CD4-positive, alpha-beta T cell treated with Interferon gamma for 1 hour (primary cell): ENCODE measurements at regions not wholly inside any gene's neighbourhood (a gene's known extent, or its start where the extent isn't known, plus 50 kb on each side); places are given as distances from the start of the nearest gene placed in this dataset.

Experiments used
- DNase-seq: peaks from one replicate; pipeline ENCODE4 v3.0.0-alpha.2; 2020

GRCh38 chr15:93474728-93475127 lies 385.7 kb upstream of the RGMA start:
- no peak for DNase-seq

DNA sequence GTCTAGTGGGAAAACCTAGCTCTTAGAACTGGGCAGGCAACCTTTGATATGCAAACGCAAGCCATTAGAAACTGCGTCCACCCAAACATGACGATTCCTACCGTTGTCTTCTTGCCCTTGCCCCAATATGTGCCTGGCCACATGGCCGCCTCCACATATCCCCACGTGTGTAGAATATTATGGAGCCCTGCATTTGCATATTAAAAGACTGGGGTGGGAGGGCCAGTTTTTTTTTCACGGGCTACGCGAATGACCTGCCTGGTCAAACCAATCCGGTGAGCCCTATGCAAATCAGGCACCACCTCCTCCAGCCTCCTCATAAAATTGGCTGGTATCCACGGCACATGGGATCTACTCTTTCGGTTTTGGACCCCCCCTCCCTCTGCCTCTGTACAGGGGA lies 381.0 kb upstream of the RGMA start:
- DNase-seq: no peak

DNA sequence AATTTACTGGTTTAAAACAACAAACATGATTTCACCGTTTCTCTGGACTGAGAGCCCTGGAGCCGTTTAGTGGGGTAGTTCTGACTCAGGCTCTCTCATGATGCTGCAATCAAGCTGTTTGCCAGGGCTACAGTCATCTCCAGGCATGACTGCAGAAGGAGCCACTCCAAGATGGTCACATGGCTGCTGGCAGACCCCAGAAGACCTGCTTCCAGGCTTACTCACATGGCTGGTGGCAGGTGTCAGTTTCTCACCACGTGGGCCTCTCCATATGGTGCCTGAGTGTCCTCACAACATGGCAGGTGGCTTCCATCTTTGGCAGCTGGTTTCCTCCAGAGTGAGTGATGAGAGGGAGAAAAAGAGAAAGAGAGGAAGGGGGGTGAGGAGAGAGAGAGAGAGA lies 378.3 kb upstream of the RGMA start:
- no peak for DNase-seq

DNA sequence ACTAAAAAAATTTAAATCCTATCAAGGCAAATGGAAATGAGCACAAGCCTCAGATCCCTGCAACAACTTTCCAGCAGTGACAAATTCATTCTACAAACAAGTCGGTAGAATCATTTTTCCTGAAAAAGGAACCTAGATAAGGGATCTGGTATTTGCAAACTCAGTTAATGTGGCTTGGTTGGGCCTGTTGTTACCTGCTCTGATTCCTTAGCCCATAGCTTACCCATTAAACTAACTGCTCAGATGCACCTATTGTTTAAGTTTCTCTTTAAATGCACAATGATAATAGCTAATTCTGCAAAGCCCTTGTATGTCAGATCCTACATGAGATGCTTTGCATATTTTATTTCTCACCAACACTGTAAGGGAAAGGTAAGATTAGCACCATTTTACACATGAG lies 377.4 kb upstream of the RGMA start:
- DNase-seq: no peak

DNA sequence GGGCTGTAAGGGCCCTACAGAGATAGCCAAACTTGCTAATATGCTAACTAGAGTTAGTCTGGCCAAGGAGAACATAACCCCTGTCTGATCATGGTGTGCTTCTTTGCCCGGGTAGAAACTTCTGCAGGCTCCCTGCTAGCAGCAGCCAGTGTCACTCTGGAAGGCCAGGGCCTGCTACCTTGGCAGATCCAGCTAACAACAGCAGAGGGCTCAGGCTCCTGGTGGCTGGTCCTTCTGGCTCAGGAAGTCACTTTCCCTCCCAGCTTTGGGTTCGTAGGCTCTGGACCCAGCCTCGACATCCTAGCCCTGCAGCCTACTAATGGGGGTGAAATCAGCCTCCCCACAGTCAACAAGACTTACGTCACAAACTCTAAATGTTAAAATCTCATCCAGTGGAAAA lies 373.7 kb upstream of the RGMA start:
- no peak for DNase-seq

DNA sequence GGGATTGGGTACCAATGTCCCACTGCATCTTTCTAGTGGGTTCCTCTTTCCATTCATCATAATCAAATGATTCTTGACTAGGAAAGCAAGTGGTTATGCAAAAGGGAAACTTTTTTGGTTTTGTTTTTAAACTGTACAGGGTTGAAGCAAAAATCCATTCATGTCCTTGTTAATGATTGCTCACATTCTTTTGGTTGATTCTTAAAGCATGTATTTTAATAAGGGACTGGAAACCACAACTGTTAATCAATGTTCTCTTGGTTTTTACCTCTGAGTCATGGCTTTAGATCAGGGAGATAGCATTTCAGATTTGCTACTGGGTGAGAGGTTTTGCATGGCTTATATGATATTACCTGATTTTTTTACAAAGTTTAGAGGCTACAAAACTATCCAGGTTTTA lies 371.7 kb upstream of the RGMA start:
- DNase-seq: no peak

GRCh38 chr15:93459396-93459795 lies 370.4 kb upstream of the RGMA start:
- DNase-seq: no peak

DNA sequence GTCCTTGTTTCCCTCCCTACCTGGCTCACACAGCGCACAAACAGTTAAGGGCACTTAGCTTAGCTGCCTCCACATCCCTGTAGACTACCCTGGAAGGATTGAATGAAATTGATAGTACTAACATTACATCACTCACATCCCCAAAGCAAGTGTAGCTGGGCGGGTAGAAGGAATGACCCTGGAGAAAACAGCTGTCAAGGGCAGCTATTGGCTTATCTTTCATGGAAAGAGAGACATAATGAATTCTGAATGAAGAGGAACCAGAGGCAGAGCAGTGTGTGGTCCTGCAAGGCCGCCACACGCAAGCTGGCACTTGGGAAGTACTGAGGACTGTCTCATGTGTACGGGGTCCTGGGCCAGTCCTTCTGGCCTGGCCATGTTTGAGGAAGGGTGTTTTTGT lies 369.6 kb upstream of the RGMA start:
- no peak for DNase-seq

DNA sequence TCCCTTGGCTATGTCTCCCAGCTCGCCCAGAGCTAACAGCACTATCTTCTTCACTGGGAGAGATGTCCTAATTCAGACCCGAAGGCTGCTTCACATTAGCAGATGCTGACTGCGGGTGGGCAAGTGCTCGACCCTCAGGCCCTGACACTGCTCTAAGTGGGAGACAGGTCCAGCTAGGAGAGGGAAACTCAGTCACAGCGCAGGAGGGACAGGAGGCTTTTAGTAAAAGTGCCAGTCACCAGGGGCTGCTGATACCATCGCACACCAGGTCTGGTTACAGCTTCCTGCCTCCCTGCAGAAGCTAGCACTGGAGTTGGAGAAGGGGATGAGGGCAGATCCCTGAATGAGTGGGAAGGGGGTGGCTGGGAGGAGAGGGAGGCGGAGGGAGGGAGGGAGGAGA lies 365.8 kb upstream of the RGMA start:
- no peak for DNase-seq

GRCh38 chr15:93452537-93453211 lies 363.7 kb upstream of the RGMA start:
- DNase-seq: no peak

GRCh38 chr15:93451822-93452221 lies 362.8 kb upstream of the RGMA start:
- no peak for DNase-seq

- no peak for DNase-seq
Observed at GRCh38 chr15:93451265-93451664, 362.3 kb upstream of the RGMA start.

GRCh38 chr15:93449798-93450197 lies 360.8 kb upstream of the RGMA start:
- DNase-seq: no peak

GRCh38 chr15:93438310-93438709 lies 349.3 kb upstream of the RGMA start:
- DNase-seq: no peak

GRCh38 chr15:93432474-93432873 lies 343.5 kb upstream of the RGMA start:
- DNase-seq: no peak

- DNase-seq: no peak
Observed at GRCh38 chr15:93428807-93429351, 339.9 kb upstream of the RGMA start.

DNA sequence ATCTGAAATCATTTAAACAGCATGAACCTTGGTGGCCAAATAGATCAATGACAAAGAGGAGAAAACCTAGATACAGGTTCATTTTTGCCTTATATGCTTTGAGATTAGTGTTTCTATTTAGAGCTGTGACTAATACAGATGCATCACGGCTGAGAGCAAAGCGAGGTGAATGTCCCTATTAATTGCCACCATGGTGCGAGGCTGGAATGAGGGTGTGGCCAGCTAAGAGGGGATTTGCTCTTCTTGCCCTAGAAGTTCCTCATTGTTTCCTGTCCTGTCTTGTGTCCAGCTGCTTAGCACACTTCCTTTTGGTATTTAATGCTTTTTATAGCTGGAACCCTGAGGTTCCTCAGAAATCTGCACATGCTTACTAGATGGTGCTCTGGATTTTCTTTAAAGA lies 339.1 kb upstream of the RGMA start:
- no peak for DNase-seq

DNA sequence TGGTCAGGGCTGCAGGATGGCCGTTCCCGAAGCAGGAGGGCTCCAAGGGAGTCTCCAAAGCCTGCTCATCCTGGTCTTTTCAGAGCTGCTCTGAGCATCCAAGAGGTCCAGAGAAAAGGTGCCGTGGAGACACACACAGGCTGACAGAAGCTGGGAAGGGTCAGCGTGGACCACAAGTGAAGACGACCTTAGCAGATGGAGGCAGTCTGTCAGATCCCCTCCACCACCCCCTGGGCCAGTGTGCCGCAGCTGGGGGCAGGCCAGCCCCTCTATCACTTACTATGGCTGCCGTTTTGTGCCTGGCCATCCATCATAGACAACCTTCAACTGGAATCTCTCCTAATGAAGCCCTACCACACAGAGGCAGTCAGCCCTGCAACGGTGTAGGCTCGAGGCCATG lies 335.1 kb upstream of the RGMA start:
- no peak for DNase-seq

- DNase-seq: no peak
Observed at GRCh38 chr15:93422476-93422875, 333.5 kb upstream of the RGMA start.

DNA sequence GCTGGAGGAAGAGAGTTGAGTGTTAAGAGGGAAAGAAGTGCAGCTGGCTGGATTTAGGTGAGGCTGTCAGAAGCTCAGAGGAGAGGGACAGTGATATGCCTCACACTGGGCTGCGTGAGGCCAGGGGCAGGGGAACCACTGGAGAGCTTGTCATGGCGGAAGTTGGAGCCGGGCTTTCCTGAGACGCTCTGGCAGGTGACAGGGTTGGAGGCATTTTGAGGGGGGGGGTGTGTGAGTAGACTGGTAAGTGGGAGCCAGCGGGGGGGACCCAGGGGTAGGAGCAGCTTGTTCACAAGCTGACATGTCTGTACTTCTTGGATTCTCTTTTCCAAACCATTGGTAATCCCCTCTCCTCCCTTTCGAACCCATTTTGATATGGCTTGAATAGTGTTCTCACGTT lies 331.5 kb upstream of the RGMA start:
- no peak for DNase-seq

- no peak for DNase-seq
Observed at GRCh38 chr15:93420050-93420452, 331.0 kb upstream of the RGMA start.

DNA sequence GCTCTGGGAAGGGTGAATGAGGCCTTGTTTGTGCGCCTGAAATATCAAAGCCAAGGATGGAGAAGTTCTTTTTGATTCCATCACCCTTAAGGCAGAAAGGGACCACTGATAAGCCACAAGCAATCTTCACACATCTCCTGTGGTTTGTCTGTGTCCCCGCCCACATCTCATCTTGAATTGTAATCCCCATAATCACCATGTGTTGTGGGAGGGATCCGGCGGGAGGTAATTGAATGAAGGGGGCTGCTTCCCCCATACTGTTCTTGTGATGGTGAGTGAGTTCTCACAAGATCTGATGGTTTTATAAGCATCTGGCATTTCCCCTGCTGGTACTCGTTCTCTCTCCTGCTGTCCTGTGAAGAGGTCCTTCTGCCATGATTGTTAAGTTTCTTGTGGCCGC lies 329.6 kb upstream of the RGMA start:
- no peak for DNase-seq

GRCh38 chr15:93417631-93418030 lies 328.6 kb upstream of the RGMA start:
- DNase-seq: no peak

GRCh38 chr15:93417156-93417555 lies 328.1 kb upstream of the RGMA start:
- DNase-seq: no peak

DNA sequence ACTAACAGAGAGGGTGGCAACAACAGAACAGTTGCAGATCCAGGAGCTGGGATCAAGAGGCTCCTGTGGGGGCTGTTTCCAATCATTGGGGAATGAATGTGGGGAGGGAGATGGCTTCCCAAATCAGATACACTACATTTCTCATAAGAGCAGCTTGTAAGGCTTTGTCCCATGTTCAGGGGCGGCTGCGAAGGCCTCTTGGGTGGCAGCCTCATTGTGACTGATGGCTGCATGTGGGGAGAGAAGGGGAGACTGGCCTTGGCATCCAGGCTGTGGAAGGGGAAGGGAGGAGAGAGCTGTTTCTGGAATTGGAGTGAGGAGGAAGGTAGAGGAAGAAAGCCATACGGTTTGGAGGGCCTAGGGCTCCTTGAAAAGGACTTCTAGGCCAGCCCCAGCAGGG lies 326.6 kb upstream of the RGMA start:
- no peak for DNase-seq
